ENCODE measurements at regions not wholly inside any gene's neighbourhood (a gene's known extent, or its start where the extent isn't known, plus 50 kb on each side); places are given as distances from the start of the nearest gene placed in this dataset.

- no peak for DNase-seq (ENCODE audit: low read depth in 2 of 2)
Observed at GRCh38 chr13:109883181-109884180, 97.1 kb upstream of the IRS2 start.

- DNase-seq (ENCODE audit: low read depth in 2 of 2) = no peak
Observed at GRCh38 chr13:109881961-109882558, 95.7 kb upstream of the IRS2 start.

DNA sequence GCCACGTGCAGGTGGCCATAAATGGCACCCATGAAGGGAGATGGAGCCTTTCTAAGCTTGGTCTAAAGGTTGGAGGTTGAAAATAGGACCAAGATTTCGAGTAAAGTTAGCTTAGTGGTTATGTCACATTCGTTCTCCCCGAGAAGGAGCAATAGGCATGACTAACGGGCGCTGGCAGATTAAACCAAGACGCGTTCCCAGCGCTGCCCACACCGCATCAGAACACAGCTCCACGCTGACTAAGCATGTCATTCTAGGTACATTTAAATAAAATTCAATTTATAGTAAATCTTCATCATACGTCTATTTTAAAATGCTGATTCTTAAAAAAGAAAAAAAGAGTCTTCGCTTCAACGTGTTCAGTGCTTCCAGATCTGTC, 95.0 kb upstream of the IRS2 start:
- DNase-seq (ENCODE audit: low read depth in 2 of 2) = no peak

- DNase-seq (ENCODE audit: low read depth in 2 of 2) = no peak
Observed at GRCh38 chr13:109880371-109881346, 94.3 kb upstream of the IRS2 start.

DNA sequence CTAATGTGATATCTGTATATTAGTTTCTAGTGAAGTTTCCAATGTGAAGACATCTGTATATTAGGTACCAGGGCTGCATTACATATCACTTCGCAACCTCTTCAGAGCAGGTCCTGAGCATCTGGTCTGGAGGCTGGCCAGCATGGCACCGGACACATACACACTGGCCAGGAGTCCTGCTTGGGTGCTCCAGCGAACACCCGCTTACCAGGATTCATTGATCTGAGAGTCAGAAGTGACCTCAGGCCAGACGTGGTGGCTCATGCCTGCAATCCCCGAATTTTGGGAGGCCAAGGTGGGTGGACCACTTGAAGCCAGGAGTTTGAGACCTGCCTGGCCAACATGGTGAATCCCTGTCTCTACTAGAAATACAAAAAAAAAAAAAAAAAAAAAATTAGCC, 93.0 kb upstream of the IRS2 start:
- no peak for DNase-seq (ENCODE audit: low read depth in 2 of 2)

DNA sequence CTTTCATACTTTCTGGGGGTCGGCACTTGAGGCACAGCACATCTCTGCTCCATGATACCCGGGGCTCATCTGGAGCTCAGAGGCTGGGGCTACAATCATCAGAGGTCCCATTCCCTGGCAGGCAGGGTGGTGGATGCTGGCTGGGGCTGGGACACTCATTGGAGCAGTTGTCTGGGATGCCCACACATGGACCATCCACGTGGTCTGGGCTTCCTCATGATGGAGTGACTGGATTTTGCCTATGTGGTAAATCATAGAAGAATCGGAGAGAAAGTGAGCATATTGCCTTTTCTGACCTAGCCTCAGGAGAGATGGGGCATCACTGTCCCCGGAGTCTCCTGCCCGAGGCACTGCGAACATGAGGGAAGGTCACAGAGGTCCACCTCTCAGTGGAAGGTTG, 91.4 kb upstream of the IRS2 start:
- no peak for DNase-seq (ENCODE audit: low read depth in 2 of 2)

GRCh38 chr13:109875746-109876145, 89.4 kb upstream of the IRS2 start:
- DNase-seq (ENCODE audit: low read depth in 2 of 2) = no peak

DNA sequence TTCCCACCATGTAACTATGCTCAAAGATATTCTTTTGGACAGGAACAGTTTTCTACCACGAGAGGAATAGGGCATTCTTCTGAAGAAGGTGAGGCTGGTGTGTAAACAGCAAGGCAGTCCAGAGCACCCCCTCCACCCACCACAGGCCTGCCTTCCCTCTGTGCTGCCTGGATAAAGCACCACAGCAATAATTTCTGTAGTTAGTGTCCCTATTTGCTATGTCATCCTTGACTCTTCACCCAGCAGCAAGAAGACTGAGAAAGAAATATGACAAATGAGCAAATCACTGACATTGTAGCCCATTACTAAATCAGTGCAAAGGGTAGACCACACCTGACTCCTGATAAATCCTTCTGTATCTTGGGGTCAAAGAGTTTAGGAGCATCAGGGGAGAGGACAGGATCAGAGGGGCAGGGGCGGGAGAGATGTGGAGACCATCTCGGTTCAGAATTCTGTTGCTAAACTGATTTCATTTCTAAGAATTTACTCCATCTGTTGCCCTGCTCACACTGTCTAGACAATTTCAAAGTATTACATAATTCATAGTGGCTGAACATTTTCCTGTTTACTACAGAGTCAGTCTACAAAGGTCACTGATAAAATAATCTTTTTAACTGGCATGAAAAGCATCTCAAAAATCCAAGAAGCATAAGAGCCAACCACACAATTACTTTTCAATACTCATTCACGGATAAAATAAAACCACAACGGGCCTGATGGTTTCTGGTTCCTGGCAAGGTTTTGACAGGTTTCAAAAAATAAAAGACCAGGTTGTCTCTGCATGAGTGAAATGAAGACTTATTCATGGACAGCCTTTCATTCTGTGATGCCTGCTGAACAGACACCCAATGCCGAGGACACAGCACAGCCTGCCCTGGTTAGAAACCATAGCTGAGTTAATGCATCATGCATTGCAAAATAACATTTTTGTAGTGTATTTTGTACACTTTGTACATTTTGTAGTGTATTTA, 88.4 kb upstream of the IRS2 start:
- no peak for DNase-seq (ENCODE audit: low read depth in 2 of 2)

DNA sequence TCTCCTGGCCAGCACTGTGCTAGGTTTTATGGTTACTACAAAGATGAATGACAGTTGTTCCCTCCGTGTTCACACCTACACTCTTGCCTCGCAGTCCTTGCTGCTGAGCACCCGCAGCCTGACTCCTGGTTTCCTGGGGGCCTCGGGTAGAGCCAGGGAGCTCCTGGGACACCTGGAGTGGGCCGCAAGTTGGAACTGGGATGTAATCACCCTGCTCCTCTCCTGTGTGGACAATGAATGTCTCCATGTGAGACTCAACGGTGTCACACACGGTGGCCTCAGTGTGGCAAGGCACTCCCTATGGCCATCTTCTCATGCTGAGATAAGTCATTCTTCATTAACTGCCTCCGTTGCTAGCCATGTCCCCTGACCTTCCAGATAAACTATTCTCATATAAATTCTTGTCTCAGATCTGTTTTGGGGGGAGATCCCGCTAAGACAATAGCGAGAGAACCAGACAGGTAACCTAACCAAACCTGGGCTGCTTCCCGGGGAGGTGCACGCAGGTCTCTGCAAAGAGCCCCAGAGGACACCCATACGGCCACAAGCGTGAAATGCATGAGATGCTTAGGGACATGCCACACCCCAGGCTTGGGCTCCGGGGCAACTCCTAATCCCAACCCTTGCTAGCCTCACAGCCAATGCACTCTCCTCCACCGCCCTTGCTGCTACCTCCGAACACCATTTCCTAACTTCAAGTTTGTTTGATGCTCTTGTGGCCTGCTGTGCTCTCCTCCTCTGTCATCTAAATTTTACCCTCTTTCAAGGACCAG, 87.2 kb upstream of the IRS2 start:
- DNase-seq (ENCODE audit: low read depth in 2 of 2) = no peak

GRCh38 chr13:109872864-109873263, 86.5 kb upstream of the IRS2 start:
- no peak for DNase-seq (ENCODE audit: low read depth in 2 of 2)

GRCh38 chr13:109870696-109871370, 84.5 kb upstream of the IRS2 start:
- DNase-seq (ENCODE audit: low read depth in 2 of 2) = no peak

DNA sequence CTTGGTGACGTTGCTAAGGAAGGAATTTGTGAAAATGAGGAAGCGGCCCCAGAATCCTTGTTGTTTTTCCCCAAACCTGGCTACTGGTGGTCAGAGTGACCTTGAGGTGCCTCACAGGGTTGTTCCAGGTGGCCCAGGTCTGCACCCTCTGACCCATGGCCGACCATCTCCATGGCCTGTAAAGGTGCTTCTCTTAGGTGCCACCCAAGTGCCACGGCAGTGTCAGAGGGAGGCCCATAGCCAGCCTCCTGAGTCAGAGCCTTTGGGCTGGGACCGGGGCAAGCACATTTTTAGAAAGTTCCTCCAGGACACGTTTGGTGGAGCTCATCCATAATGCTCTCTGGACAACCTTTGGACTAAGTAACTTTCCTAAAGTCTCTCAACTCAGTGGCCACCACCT, 83.9 kb upstream of the IRS2 start:
- no peak for DNase-seq (ENCODE audit: low read depth in 2 of 2)

GRCh38 chr13:109869312-109870237, 83.2 kb upstream of the IRS2 start:
- DNase-seq (ENCODE audit: low read depth in 2 of 2) = peak in 1 of 2 donors; percentile 3

DNA sequence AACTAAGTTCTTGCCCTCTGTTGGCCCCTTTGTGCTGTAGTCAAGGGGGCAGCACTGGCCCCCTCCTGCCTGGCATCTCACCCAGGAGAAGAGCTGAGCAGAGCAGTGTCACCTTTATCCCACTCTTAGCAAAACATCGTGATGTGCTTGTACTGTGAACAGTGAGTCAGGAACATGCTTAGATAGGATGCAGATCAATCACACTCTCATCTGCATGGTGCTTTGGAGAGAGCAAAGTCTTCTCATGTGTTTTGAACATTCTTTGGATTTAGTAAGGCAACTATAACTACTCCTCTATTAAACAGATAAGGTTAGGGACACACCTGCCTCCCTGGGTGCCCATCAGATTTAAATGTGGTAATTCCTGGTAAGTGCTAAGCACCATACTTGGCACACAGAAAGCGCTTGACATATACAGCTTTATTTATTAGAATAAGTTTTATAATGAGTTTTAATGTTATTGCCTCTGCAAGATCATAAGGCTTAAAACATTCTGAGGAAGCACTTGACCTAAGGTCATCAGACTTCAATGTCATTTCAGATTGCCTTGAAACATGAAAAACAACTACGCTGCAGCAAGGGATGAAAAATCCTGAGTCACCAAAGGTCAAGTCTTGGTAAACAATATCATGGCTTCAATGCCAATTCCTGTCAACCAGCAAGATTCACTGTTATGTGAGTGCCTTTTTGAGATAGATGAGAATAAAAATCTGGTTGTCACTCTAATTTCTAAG, 82.4 kb upstream of the IRS2 start:
- DNase-seq (ENCODE audit: low read depth in 2 of 2) = no peak

DNA sequence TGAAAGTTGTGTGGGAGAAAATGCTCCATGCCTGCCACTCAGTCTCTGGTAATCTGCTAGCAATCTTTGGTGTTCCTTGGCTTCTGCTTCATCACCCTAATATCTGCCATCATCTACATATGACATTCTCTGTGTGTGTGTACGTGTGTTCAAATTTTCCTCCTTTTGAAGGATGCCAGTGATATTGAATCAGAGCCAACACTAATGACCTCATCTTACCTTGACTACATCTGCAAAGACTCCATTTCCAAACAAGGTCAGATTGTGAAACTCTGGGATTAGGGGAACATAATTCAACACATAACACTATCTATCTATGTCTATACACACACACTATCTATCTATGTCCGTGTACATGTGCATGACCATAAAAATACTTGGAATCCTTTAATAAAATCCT, 81.4 kb upstream of the IRS2 start:
- no peak for DNase-seq (ENCODE audit: low read depth in 2 of 2)

DNA sequence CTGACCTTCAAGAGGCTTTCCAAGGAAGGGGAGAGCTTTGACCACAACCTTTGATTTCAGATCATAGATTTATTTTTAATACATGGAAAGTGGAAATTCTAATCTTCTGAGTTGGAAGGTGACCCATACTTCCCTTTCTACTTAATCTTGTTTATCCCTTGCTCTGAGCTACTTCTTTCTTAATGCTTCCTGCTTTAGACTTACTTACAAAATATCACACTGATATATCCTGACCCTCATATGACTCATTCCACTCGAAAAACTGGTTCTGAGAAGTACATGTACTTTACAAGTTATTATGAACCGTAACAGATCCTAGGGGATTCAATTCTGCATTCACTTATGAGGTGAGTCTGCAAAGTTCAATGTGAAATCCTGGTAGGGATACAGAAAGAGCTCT, 76.2 kb upstream of the IRS2 start:
- no peak for DNase-seq (ENCODE audit: low read depth in 2 of 2)

DNA sequence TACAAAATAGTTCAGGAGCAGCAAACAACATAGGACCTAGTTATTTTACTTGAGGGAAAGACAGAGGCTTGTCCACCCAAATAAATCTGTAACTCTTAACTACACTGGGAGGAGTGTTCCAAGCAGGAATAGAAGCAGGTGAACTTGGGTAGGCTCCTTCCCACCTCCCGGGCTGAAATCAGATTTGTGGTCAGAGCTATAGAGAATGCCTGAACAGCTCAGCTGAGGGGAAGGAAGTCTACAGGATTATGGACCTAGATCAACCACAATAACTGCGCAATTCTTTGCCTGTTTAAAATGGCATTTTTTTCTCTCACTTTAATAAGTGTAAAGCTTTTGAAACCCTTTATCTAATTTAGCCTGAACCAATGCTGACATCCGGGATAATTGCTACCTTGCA, 73.5 kb upstream of the IRS2 start:
- DNase-seq (ENCODE audit: low read depth in 2 of 2) = no peak

All from activated CD4-positive, alpha-beta T cell treated with anti-CD3 and anti-CD28 coated beads for 24 hours (primary cell).